ENCODE measurements at regions not wholly inside any gene's neighbourhood (a gene's known extent, or its start where the extent isn't known, plus 50 kb on each side); places are given as distances from the start of the nearest gene placed in this dataset.

DNA sequence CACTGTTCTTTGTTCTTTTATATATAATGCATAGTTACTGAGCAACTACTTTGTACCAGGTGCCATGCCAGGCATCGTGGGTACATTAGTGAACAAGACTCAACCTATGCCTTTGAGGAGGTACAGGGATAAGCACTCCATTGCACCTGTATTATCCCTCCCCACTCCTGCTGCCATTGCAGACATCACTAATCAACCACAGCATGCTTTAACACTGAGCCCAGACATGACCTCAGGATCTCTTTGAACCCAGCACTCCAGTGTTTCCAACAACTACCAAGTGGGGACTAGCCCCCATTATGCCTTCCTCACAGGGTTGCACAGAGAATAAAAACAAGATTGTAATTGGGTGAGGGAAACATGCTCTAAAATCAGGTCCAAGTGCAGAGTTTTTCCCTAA lies 60.5 kb upstream of the COL13A1 start:
- no peak for DNase-seq

DNA sequence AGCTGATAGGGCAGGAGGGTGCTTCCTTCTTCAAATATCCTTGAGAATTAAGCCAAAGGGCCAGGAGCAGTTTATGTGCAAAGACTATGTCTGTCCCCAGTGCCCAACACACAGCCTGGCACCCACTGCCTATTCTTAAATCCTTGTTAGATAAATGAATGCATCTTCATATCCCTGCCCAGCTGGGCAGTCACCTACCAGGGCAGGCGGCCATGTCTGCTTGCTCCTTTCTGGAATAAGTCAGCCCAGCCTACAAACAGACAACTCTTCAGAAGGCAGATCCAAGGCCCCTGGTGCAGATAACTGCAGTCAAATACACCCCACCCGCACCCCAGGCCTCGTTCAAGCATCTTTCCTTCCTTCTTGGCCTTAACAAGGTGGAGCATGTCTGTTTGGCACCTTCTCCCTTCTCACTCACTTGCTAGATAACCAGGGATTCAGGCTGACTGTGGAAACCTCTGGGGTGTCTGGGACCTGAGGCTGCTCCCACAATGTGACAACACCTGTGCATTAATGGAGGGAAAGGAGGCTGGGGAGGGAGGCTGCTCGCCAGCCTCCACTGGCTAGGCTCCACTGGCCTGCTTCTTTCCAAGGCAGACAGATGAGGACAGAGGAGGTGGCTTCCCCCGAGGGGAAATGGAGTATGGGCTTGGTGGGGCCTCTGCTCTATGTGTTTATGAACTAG lies 59.9 kb upstream of the COL13A1 start:
- no peak for DNase-seq

- no peak for DNase-seq
Observed at GRCh38 chr10:69742356-69742695, 59.4 kb upstream of the COL13A1 start.

- no peak for DNase-seq
Observed at GRCh38 chr10:69742928-69743602, 58.6 kb upstream of the COL13A1 start.

DNA sequence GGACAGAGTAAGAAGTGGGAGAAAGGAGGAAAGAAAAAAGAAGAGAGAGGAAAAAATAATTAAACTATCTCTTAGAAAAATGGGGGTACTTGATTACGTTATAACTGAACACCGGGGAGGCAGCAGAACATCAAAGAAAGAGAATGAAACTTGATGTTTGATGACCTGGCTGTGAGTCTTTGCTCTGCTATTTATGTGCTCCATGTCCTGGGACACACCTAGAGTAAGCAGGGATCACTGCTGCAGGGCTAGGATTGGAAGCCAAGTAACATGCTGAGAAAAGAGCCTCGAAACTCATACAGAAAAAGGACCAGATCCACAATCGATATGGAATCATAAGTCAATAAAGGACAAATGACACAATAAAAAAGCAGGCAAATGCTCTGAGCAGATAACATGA lies 56.7 kb upstream of the COL13A1 start:
- DNase-seq, result no peak

DNA sequence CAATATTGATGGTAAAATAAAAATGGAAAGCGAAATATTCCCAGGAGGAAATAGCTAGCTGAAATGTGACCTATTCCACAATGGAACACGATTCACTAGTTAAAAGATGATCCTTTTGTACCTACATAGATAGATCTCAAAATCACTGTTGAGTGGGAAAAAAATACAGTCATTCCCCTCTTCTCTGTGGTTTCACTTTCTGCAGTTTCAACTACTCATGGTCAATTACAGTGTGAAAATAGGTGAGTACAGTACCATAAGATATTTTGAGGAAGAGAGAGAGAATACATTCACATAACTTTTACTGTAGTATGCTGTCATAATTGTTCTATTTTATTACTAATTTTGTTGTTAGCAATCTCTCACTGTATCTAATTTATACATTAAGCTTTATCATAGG lies 56.0 kb upstream of the COL13A1 start:
- DNase-seq, result no peak

DNA sequence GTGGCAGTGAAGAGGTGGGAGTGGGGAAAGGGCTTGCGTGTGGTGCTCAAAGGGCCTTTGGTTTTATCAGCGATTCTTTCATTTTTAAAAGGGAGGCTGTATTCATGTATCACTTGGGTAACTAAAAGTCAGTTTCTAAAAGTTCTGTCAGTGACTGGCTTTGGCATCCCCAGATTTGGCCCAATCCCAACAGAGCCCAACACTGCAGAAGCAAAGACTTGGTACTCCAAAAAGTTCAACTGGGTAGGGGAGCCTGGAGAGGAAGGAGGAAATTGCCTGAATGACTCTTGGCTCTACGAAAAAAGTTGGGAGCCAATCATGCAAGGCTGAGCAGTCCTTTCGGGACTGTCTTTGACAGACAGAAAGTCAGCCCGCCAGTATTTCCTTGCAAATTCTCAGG lies 54.5 kb upstream of the COL13A1 start:
- no peak for DNase-seq

- no peak for DNase-seq
Observed at GRCh38 chr10:69748621-69749020, 53.1 kb upstream of the COL13A1 start.

GRCh38 chr10:69749178-69750010 lies 52.3 kb upstream of the COL13A1 start:
- DNase-seq, result no peak

DNA sequence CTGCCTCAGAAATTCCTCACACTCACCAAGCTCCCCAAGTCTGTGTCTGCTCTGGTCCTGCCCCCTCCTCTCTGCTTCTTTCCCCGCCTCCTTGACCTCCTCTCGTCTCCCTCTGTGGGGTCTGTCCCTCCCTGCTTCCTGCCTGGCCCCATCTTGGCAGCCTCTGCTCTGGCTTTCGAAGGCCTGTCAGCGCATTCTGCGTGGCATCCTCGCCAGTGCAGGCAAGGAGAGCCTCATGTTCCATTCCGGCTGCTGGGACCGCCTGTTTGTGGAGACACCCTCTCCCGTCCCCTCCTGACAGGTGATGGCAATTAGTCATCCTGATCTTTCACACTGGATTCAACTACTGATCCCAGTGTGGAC lies 51.7 kb upstream of the COL13A1 start:
- DNase-seq, result no peak

GRCh38 chr10:69750725-69751124 lies 51.0 kb upstream of the COL13A1 start:
- no peak for DNase-seq

GRCh38 chr10:69751214-69751613 lies 50.5 kb upstream of the COL13A1 start:
- DNase-seq, result no peak
